HG02973 (cell line): ENCODE measurements at regions not wholly inside any gene's neighbourhood (a gene's known extent, or its start where the extent isn't known, plus 50 kb on each side); places are given as distances from the start of the nearest gene placed in this dataset.
"Not testable (repeated sequence)": the region's sequence is repeated elsewhere in the genome, so short reads cannot be mapped to it uniquely, and the experiment has no call there.

Experiments
- ATAC-seq: cut with Tn5 transposase; IDR thresholded peaks from one replicate; pipeline ENCODE4 v1.9.1; 2021; ENCODE audit warnings: moderate library complexity; ENCODE audit not compliant: unreplicated experiment

GRCh38 chr1:194640322-194640721 is 1453.9 kb upstream of the B3GALT2 start:
- ATAC-seq: no peak

- ATAC-seq: no peak
Measured at GRCh38 chr1:194629011-194629410, 1442.6 kb upstream of the B3GALT2 start.

GRCh38 chr1:194624833-194625232 is 1438.4 kb upstream of the B3GALT2 start:
- no peak for ATAC-seq

GRCh38 chr1:194618101-194618500 is 1431.7 kb upstream of the B3GALT2 start:
- no peak for ATAC-seq

- ATAC-seq: not testable (repeated sequence)
Measured at GRCh38 chr1:194617272-194617671, 1430.9 kb upstream of the B3GALT2 start.

- no peak for ATAC-seq
Measured at GRCh38 chr1:194616835-194617234, 1430.4 kb upstream of the B3GALT2 start.

- ATAC-seq: no peak
Measured at GRCh38 chr1:194602184-194602583, 1415.8 kb upstream of the B3GALT2 start.

- ATAC-seq: no peak
Measured at GRCh38 chr1:194600716-194601115, 1414.3 kb upstream of the B3GALT2 start.

- ATAC-seq: no peak
Measured at GRCh38 chr1:194598098-194598497, 1411.7 kb upstream of the B3GALT2 start.

GRCh38 chr1:194586302-194586701 is 1399.9 kb upstream of the B3GALT2 start:
- ATAC-seq: no peak

- ATAC-seq: no peak
Measured at GRCh38 chr1:194584052-194584451, 1397.6 kb upstream of the B3GALT2 start.

GRCh38 chr1:194570476-194570875 is 1384.1 kb upstream of the B3GALT2 start:
- no peak for ATAC-seq

GRCh38 chr1:194568610-194569009 is 1382.2 kb upstream of the B3GALT2 start:
- no peak for ATAC-seq

- ATAC-seq: no peak
Measured at GRCh38 chr1:194548071-194548470, 1361.7 kb upstream of the B3GALT2 start.

GRCh38 chr1:194544012-194544411 is 1357.6 kb upstream of the B3GALT2 start:
- no peak for ATAC-seq

- no peak for ATAC-seq
Measured at GRCh38 chr1:194538453-194538852, 1352.0 kb upstream of the B3GALT2 start.

GRCh38 chr1:194537521-194537920 is 1351.1 kb upstream of the B3GALT2 start:
- ATAC-seq: no peak

- ATAC-seq: no peak
Measured at GRCh38 chr1:194535369-194535768, 1349.0 kb upstream of the B3GALT2 start.

- no peak for ATAC-seq
Measured at GRCh38 chr1:194534784-194535183, 1348.4 kb upstream of the B3GALT2 start.

GRCh38 chr1:194533641-194534040 is 1347.2 kb upstream of the B3GALT2 start:
- no peak for ATAC-seq

- ATAC-seq: no peak
Measured at GRCh38 chr1:194517567-194517966, 1331.2 kb upstream of the B3GALT2 start.

- no peak for ATAC-seq
Measured at GRCh38 chr1:194515916-194516315, 1329.5 kb upstream of the B3GALT2 start.

- no peak for ATAC-seq
Measured at GRCh38 chr1:194512957-194513356, 1326.5 kb upstream of the B3GALT2 start.

GRCh38 chr1:194512345-194512744 is 1325.9 kb upstream of the B3GALT2 start:
- no peak for ATAC-seq
